ENCODE measurements at regions not wholly inside any gene's neighbourhood (a gene's known extent, or its start where the extent isn't known, plus 50 kb on each side); places are given as distances from the start of the nearest gene placed in this dataset.

GRCh38 chr5:103358305-103358995, 99.9 kb downstream of the MACIR start:
- TF ChIP-seq POLR2A (IDR thresholded peaks at IDR 0.05) (no peak), CTCF (IDR thresholded peaks at IDR 0.05) (no peak), POLR2AphosphoS5 (IDR thresholded peaks at IDR 0.05) (no peak)

Measured in prostate gland (tissue), 2 donors.